Endothelial cell of umbilical vein (primary cell): ENCODE measurements at regions not wholly inside any gene's neighbourhood (a gene's known extent, or its start where the extent isn't known, plus 50 kb on each side); places are given as distances from the start of the nearest gene placed in this dataset.

Experiments used
- BruUV-seq: library from RNA; stranded (reverse); fragments of 400-500 nt; replicated peaks from 2 replicates; lab custom pipeline; 2021; lab: Mats Ljungman, UMichigan
- CTCF ChIA-PET: fragments of 300-600, 350-600 bp; sonication (Branson Sonifier 250); formaldehyde crosslinking; loops from one replicate; lab custom pipeline; 2021; ENCODE audit warnings: antibody characterized with exemption, inconsistent platforms; lab: Charles Lee
- POLR2A ChIA-PET: fragments of 300-600, 350-600 bp; sonication (Branson Sonifier 250); formaldehyde crosslinking; loops from one replicate; lab custom pipeline; 2021; ENCODE audit warnings: antibody characterized with exemption, inconsistent platforms; lab: Charles Lee
- DNase-seq: peaks from one replicate; pipeline ENCODE4 v3.0.0-alpha.2; 2011; ENCODE audit warnings: low read depth, low spot score
- FAIRE-seq: peaks from 2 replicates; lab custom pipeline; 2011; peaks lifted over from hg19 to GRCh38; lab: Jason Lieb, UNC
- H2AFZ ChIP-seq: 2 replicates; pipeline ENCODE4 v1.6.0; 2012; ENCODE audit warnings: low read depth, low read length, control low read depth, inconsistent platforms
- H3K27ac ChIP-seq: 2 replicates; pipeline ENCODE4 v1.5.1; 2011; ENCODE audit warnings: low read depth, mild to moderate bottlenecking, control low read depth, low read length, moderate library complexity; ENCODE audit not compliant: insufficient read depth
- H3K27me3 ChIP-seq, 2 experiments: 2 replicates each; pipeline versions ENCODE4 v1.6.0 to v1.6.1; 2011; ENCODE audit warnings: low read length in 2 of 2, mixed read lengths in 1 of 2; ENCODE audit not compliant: control insufficient read depth in 2 of 2, insufficient read depth in 2 of 2
- H3K36me3 ChIP-seq, 2 experiments: 2 replicates in 1 of 2; 3 replicates in 1 of 2; pipeline ENCODE4 v1.5.1; 2011; ENCODE audit warnings: low read length in 2 of 2, mild to moderate bottlenecking in 1 of 2, moderate library complexity in 1 of 2; ENCODE audit not compliant: control insufficient read depth in 2 of 2, insufficient read depth in 2 of 2; ENCODE audit errors: extremely low read depth in 1 of 2
- H3K4me1 ChIP-seq: 3 replicates; pipeline ENCODE4 v1.5.1; 2011; ENCODE audit warnings: mild to moderate bottlenecking, low read length; ENCODE audit not compliant: control insufficient read depth, insufficient read depth; ENCODE audit errors: extremely low read depth
- H3K4me2 ChIP-seq: 2 replicates; pipeline ENCODE4 v1.6.1; 2011; ENCODE audit warnings: low read length, control low read depth, mixed read lengths; ENCODE audit not compliant: insufficient read depth
- H3K4me3 ChIP-seq, 3 experiments: fragments of 200-600 bp in 1 of 3; sonication (generic), shearing (Covaris generic) in 1 of 3; replicated peaks in 1 of 3; 2 replicates each; pipeline ENCODE4 v1.5.1; 2011 to 2016; ENCODE audit warnings: control low read depth in 3 of 3, low read length in 3 of 3, mild to moderate bottlenecking in 2 of 3, inconsistent platforms in 1 of 3, low read depth in 1 of 3, moderate library complexity in 1 of 3; ENCODE audit not compliant: insufficient read depth in 1 of 3
- H3K79me2 ChIP-seq: 2 replicates; pipeline ENCODE4 v1.6.0; 2012; ENCODE audit warnings: low read length, inconsistent platforms; ENCODE audit not compliant: control insufficient read depth, insufficient read depth
- H3K9ac ChIP-seq: replicated peaks from 2 replicates; pipeline ENCODE3; 2011; ENCODE audit warnings: low read length, control low read depth; ENCODE audit not compliant: insufficient read depth; ENCODE audit errors: extremely low read depth
- H3K9me1 ChIP-seq: replicated peaks from 3 replicates; pipeline ENCODE4 v1.6.0; 2011; ENCODE audit warnings: mild to moderate bottlenecking, low read length; ENCODE audit not compliant: control insufficient read depth, insufficient read depth; ENCODE audit errors: extremely low read depth
- H3K9me3 ChIP-seq: replicated peaks from 2 replicates; pipeline ENCODE4 v1.5.1; 2012; ENCODE audit warnings: low read length, inconsistent platforms; ENCODE audit not compliant: control insufficient read depth, insufficient read depth
- H4K20me1 ChIP-seq: replicated peaks from 2 replicates; pipeline ENCODE3; 2011; ENCODE audit warnings: mild to moderate bottlenecking, low read length; ENCODE audit not compliant: control insufficient read depth, insufficient read depth; ENCODE audit errors: extremely low read depth
- CTCF ChIP-seq, 2 donors: IDR thresholded peaks; 1 replicate in 1 of 2; 2 replicates in 1 of 2; pipeline ENCODE4 v1.5.1; 2011; ENCODE audit warnings: low read length in 2 of 2, mild to moderate bottlenecking in 2 of 2, moderate library complexity in 2 of 2, control low read depth in 1 of 2, inconsistent platforms in 1 of 2, low read depth in 1 of 2; ENCODE audit not compliant: insufficient read depth in 1 of 2; ENCODE audit errors: extremely low read depth in 1 of 2
- EZH2 ChIP-seq: IDR thresholded peaks from 2 replicates; pipeline ENCODE4 v1.6.1; 2012; ENCODE audit warnings: borderline replicate concordance, low read depth, mild to moderate bottlenecking, moderate library complexity, low read length, inconsistent platforms; ENCODE audit not compliant: severe bottlenecking
- FOS ChIP-seq: IDR thresholded peaks from 2 replicates; pipeline ENCODE4 v1.6.1; 2011; ENCODE audit warnings: mild to moderate bottlenecking, low read length, moderate library complexity, borderline replicate concordance; ENCODE audit not compliant: insufficient read depth
- GATA2 ChIP-seq: IDR thresholded peaks from 2 replicates; pipeline ENCODE4 v1.7.0; 2011; ENCODE audit warnings: low read depth, mild to moderate bottlenecking, moderate library complexity, mixed read lengths, low read length; ENCODE audit not compliant: insufficient read length, insufficient read depth
- JUN ChIP-seq: IDR thresholded peaks from 2 replicates; pipeline ENCODE4 v1.6.1; 2011; ENCODE audit warnings: borderline replicate concordance, low read depth; ENCODE audit not compliant: insufficient read length, insufficient read depth
- MYC ChIP-seq: IDR thresholded peaks from one replicate; pipeline ENCODE4 v1.6.1; 2011; ENCODE audit warnings: mild to moderate bottlenecking, low read depth, low read length
- POLR2A ChIP-seq: IDR thresholded peaks from 2 replicates; pipeline ENCODE4 v1.6.1; 2012; ENCODE audit warnings: low read depth, mild to moderate bottlenecking, control low read depth, low read length
- POLR2AphosphoS5 ChIP-seq: IDR thresholded peaks from 2 replicates; pipeline ENCODE4 v1.6.1; 2012; ENCODE audit warnings: low read depth, mild to moderate bottlenecking, control low read depth, low read length, moderate library complexity; ENCODE audit not compliant: insufficient read depth
- dilution Hi-C: fragments of 300-500 bp; cut with MboI; formaldehyde crosslinking; loops from one replicate; pipeline ENCODE4 v1.15.0; 2019; ENCODE audit warnings: low sequenced_read_pairs; ENCODE audit not compliant: extremely low pct_ligation_motif_present
- intact Hi-C: fragments of 100-400 bp; cut with micrococcal nuclease; formaldehyde crosslinking; loops from one replicate; pipeline ENCODE4 v1.10.0; 2022

DNA sequence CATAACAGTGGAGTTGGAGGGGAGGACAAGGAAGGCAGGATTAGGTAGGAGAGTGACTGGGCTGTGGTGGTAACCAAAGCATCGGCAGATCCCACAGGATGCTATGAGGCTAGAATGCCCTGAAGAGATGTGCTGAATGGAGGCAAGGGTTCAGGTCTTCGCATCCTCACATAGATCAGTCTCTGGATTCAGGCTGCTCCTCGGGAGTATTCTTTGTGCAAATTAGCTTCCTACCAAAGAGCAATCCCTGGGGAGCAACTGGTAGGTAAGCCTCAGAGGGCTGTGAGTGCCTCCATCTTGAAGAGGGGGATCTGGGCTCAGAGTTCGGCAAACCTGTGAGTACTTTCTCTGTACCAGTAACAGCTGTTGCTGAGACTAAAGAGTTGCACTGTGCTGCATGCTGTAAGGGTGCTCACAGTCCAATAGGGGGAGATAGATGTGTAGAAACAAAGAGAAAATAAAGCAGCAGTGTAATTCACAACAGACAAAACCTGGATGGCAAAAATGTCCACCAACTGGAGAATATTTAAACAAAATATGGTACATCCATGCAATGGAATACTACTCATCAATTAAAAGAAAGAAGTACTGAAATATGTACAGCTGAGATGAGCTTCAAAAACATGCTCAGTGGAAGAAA, 322.4 kb upstream of the DEPDC1 start:
- ChIA-PET CTCF (no interaction called here), POLR2A (no interaction called here)
- no peak for DNase-seq

More for the DNA sequence above, 322.4 kb upstream of the DEPDC1 start:
- Histone ChIP-seq H3K79me2 (no peaks in the 10 kb centered on the region), H2AFZ (no peak overlapping the region), H3K27ac (no peak overlapping the region), H3K4me1 (no peaks in the 10 kb centered on the region), H4K20me1 (no peaks in the 10 kb centered on the region), H3K4me2 (no peak overlapping the region), H3K27me3 (no peaks in the 10 kb centered on the region), H3K9me1 (no peaks in the 10 kb centered on the region), H3K9me3 (no peaks in the 10 kb centered on the region), H3K9ac (no peak overlapping the region), H3K4me3 (no peak overlapping the region), H3K36me3 (no peaks in the 10 kb centered on the region)
- TF ChIP-seq MYC (no peak), CTCF (IDR thresholded peaks at IDR 0.05; ENCODE audit: extremely low read depth in 1 of 2, insufficient read depth in 1 of 2, low read depth in 1 of 2, low read length in 2 of 2) (peak in 1 of 2 donors; percentile 6), EZH2 (no peak), POLR2A (no peak), FOS (no peak), JUN (no peak), GATA2 (no peak), POLR2AphosphoS5 (no peak)
- dilution Hi-C loops: no loop called here
- intact Hi-C loops: no loop called here
- no peak for FAIRE-seq
- no TSS peak for BruUV-seq
